Activated naive CD4-positive, alpha-beta T cell treated with Interleukin-2 at 50 U/mL for 16 hours (primary cell): ENCODE measurements at regions not wholly inside any gene's neighbourhood (a gene's known extent, or its start where the extent isn't known, plus 50 kb on each side); places are given as distances from the start of the nearest gene placed in this dataset.

Experiments
- DNase-seq: peaks from one replicate; pipeline ENCODE4 v3.0.0-alpha.2; 2020

GRCh38 chr2:234241656-234242458 lies 191.4 kb downstream of the SPP2 start:
- no peak for DNase-seq

- no peak for DNase-seq
These were observed 190.4 kb downstream of the SPP2 start for GRCh38 chr2:234240917-234241316.

GRCh38 chr2:234235191-234235590 lies 184.7 kb downstream of the SPP2 start:
- DNase-seq, result no peak

GRCh38 chr2:234231460-234231859 lies 181.0 kb downstream of the SPP2 start:
- DNase-seq, result no peak

GRCh38 chr2:234219046-234219310 lies 168.5 kb downstream of the SPP2 start:
- DNase-seq, result no peak

- DNase-seq, result no peak
These were observed 168.0 kb downstream of the SPP2 start for GRCh38 chr2:234218266-234219045.

- no peak for DNase-seq
These were observed 162.0 kb downstream of the SPP2 start for GRCh38 chr2:234212534-234212933.

- no peak for DNase-seq
These were observed 161.3 kb downstream of the SPP2 start for GRCh38 chr2:234211797-234212196.

- DNase-seq, result no peak
These were observed 156.2 kb downstream of the SPP2 start for GRCh38 chr2:234206738-234207137.

- DNase-seq, result no peak
These were observed 154.0 kb downstream of the SPP2 start for GRCh38 chr2:234204480-234204879.

GRCh38 chr2:234203135-234203984 lies 152.9 kb downstream of the SPP2 start:
- no peak for DNase-seq

GRCh38 chr2:234202601-234203000 lies 152.1 kb downstream of the SPP2 start:
- no peak for DNase-seq

GRCh38 chr2:234199996-234200395 lies 149.5 kb downstream of the SPP2 start:
- DNase-seq, result no peak

- DNase-seq, result no peak
These were observed 148.5 kb downstream of the SPP2 start for GRCh38 chr2:234198976-234199375.

GRCh38 chr2:234195516-234195915 lies 145.0 kb downstream of the SPP2 start:
- no peak for DNase-seq

GRCh38 chr2:234193977-234194563 lies 143.6 kb downstream of the SPP2 start:
- no peak for DNase-seq

- no peak for DNase-seq
These were observed 141.4 kb downstream of the SPP2 start for GRCh38 chr2:234191819-234192407.

- DNase-seq, result no peak
These were observed 139.3 kb downstream of the SPP2 start for GRCh38 chr2:234189786-234190300.

- no peak for DNase-seq
These were observed 138.7 kb downstream of the SPP2 start for GRCh38 chr2:234189230-234189629.

- no peak for DNase-seq
These were observed 137.2 kb downstream of the SPP2 start for GRCh38 chr2:234187646-234188174.

GRCh38 chr2:234181121-234181520 lies 130.6 kb downstream of the SPP2 start:
- DNase-seq, result no peak

GRCh38 chr2:234179031-234179363 lies 128.5 kb downstream of the SPP2 start:
- DNase-seq, result no peak
